Activated naive CD8-positive, alpha-beta T cell (primary cell): ENCODE measurements at regions not wholly inside any gene's neighbourhood (a gene's known extent, or its start where the extent isn't known, plus 50 kb on each side); places are given as distances from the start of the nearest gene placed in this dataset.
"Not testable (repeated sequence)": the region's sequence is repeated elsewhere in the genome, so short reads cannot be mapped to it uniquely, and the experiment has no call there.

Experiments used
- H3K27ac Mint-ChIP-seq: one replicate; pipeline ENCODE4 v1.8.0; 2021; ENCODE audit warnings: mixed read lengths
- H3K27me3 Mint-ChIP-seq: one replicate; pipeline ENCODE4 v1.8.0; 2021; ENCODE audit warnings: mixed read lengths
- H3K36me3 Mint-ChIP-seq: one replicate; pipeline ENCODE4 v1.8.0; 2021; ENCODE audit warnings: mixed read lengths
- H3K4me1 Mint-ChIP-seq: one replicate; pipeline ENCODE4 v1.8.0; 2021; ENCODE audit warnings: low read depth, mixed read lengths
- H3K4me3 Mint-ChIP-seq: one replicate; pipeline ENCODE4 v1.8.0; 2021; ENCODE audit warnings: mild to moderate bottlenecking, mixed read lengths
- H3K9me3 Mint-ChIP-seq: one replicate; pipeline ENCODE4 v1.8.0; 2021; ENCODE audit warnings: low read depth, mixed read lengths

- Mint-ChIP-seq H3K27ac (no peak overlapping the region), H3K9me3 (peaks cover 10% of the 10 kb centered on the region), H3K27me3 (peaks cover 2% of the 10 kb centered on the region), H3K4me1 (no peaks in the 10 kb centered on the region), H3K36me3 (no peaks in the 10 kb centered on the region), H3K4me3 (no peak overlapping the region)
These were observed 816.4 kb upstream of the FBXO33 start for GRCh38 chr14:40248671-40249070.

DNA sequence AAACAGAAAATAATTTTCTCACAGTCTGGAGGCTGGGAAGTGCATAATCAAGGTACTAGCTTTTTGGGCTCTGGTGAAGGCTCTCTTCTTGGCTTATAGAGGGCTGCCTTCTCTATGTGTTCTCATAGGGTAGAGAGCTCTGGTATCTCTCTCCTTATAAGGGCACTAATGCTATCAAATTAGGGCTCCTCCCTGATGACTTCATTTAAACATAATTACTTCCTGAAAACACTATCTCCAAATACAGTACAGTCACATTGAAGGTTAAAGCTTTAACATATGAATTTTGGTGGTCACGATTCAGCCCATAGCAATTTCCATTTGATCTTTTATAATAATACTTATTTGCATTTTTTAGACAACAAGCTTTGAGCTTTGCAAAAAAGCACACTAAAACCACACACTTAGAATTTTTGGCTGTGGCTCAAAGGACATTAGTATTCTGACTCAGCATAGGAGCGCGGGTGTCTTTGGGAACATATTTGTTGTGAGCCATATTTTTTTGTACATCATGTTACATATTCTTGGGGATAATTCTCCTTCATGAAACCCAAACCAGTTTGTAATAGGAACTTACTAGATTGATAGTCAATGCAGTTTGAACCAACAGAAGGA, 808.1 kb upstream of the FBXO33 start:
- Mint-ChIP-seq H3K4me3 (no peak overlapping the region), H3K36me3 (peaks cover 3% of the 10 kb centered on the region), H3K9me3 (peaks cover 8% of the 10 kb centered on the region), H3K4me1 (no peaks in the 10 kb centered on the region), H3K27ac (no peak overlapping the region), H3K27me3 (peaks cover 2% of the 10 kb centered on the region)

- no peak overlapping the region for H3K4me3 Mint-ChIP-seq
- peaks cover 5% of the 10 kb centered on the region for H3K36me3 Mint-ChIP-seq
- H3K27ac Mint-ChIP-seq: no peak overlapping the region
- no peaks in the 10 kb centered on the region for H3K4me1 Mint-ChIP-seq
- no peaks in the 10 kb centered on the region for H3K27me3 Mint-ChIP-seq
- H3K9me3 Mint-ChIP-seq: peaks cover 16% of the 10 kb centered on the region
These were observed 800.1 kb upstream of the FBXO33 start for GRCh38 chr14:40232302-40232701.

- no peak overlapping the region for H3K4me3 Mint-ChIP-seq
- H3K27me3 Mint-ChIP-seq: no peaks in the 10 kb centered on the region
- H3K27ac Mint-ChIP-seq: no peak overlapping the region
- peaks cover 11% of the 10 kb centered on the region for H3K9me3 Mint-ChIP-seq
- peaks cover 3% of the 10 kb centered on the region for H3K36me3 Mint-ChIP-seq
- no peaks in the 10 kb centered on the region for H3K4me1 Mint-ChIP-seq
These were observed 797.4 kb upstream of the FBXO33 start for GRCh38 chr14:40229676-40230075.

- H3K4me3 Mint-ChIP-seq: no peak overlapping the region
- H3K27me3 Mint-ChIP-seq: no peaks in the 10 kb centered on the region
- peaks cover 10% of the 10 kb centered on the region for H3K9me3 Mint-ChIP-seq
- no peaks in the 10 kb centered on the region for H3K4me1 Mint-ChIP-seq
- H3K36me3 Mint-ChIP-seq: no peaks in the 10 kb centered on the region
- H3K27ac Mint-ChIP-seq: no peak overlapping the region
These were observed 790.8 kb upstream of the FBXO33 start for GRCh38 chr14:40222996-40223395.

DNA sequence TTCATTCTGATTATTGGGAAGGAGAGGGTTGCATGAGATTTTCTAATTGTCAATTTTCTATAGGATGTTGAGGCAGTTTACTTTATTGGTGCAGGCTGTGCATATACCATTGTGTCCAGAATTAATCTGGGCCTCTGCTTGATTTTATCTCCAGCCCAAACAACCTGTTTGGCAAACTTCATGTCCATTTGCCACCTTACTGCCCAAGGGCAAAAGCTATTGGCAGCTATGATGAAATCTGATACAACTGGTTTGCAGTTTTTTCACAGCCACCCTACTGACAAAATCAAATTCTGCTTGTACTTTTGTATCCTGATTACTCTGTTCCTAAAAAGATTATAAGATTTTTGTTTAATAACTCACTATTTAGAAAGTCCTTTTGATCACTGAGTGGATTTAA, 789.2 kb upstream of the FBXO33 start:
- H3K4me1 Mint-ChIP-seq: no peaks in the 10 kb centered on the region
- no peak overlapping the region for H3K27ac Mint-ChIP-seq
- no peak overlapping the region for H3K4me3 Mint-ChIP-seq
- no peaks in the 10 kb centered on the region for H3K27me3 Mint-ChIP-seq
- H3K9me3 Mint-ChIP-seq: peaks cover 3% of the 10 kb centered on the region
- H3K36me3 Mint-ChIP-seq: no peaks in the 10 kb centered on the region

DNA sequence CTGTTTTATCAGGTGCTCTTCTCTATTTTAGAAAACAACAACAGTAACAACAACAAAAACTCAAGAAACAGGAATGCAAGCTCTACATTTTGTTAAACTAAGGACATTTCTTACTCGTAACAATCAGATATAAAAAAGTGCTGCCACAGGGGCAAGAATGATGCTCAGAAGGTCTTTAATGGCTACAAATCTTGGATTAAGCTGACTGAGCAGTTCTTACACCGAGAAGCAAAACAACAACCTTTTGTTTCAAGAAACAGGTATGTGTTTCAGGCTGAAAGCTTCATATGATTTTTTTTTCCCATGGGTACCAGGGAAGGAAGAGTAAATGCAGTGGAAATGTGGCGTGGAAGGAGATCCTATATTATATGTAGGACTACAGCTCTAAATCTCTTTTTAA, 786.8 kb upstream of the FBXO33 start:
- Mint-ChIP-seq H3K4me1 (no peaks in the 10 kb centered on the region), H3K4me3 (no peak overlapping the region), H3K27ac (no peak overlapping the region), H3K27me3 (no peaks in the 10 kb centered on the region), H3K9me3 (no peaks in the 10 kb centered on the region), H3K36me3 (no peaks in the 10 kb centered on the region)

DNA sequence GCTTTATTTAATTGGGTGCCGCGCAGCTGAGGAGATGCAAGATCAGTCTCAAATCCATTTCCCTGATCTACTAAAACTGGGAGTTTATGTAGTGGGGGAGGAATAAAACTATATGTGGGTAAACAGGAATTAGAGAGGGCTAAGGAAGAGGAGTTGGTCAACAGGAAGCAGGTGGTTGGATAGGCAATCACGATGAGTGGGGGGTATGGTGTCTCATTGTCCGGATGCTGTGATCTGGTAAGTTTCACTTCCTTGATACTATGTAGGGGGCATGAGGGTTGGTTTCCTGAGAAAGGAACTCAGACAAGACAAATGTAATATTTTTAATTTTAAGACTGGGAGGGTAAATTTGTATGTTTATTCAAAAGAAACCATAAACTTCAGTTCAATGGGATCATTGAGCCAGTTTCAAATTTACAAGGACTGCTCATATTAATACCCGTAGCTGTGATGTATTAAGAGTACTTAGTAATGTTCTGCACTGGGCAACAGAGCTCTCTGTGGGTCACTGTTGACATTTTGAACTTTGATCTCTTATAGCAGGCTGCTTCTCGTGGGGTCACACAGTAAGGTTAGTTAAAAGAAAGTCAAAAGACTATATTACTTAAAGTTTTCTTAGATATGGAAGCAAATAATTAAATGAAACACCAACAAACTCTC, 786.2 kb upstream of the FBXO33 start:
- no peaks in the 10 kb centered on the region for H3K9me3 Mint-ChIP-seq
- H3K27me3 Mint-ChIP-seq: no peaks in the 10 kb centered on the region
- H3K27ac Mint-ChIP-seq: no peak overlapping the region
- no peaks in the 10 kb centered on the region for H3K36me3 Mint-ChIP-seq
- no peaks in the 10 kb centered on the region for H3K4me1 Mint-ChIP-seq
- no peak overlapping the region for H3K4me3 Mint-ChIP-seq

DNA sequence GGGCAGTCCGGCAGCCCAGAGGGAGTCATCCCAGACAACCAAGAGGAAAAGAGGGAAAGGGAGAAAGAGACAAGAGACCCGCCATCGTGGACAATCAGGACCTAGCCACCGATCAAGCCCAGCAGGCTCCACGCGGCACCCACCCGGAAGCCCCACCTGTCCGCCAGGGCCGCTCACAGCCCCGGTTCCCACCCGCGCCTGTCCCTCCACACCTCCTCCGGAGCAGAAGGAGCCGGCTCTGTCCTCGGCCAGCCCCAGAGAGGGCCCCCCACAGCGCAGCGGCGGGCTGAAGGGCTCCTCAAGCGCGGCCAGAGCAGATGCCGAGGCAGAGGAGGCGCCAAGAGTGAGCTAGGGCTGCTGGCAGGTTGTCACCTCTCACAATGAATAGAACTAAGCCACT, 784.7 kb upstream of the FBXO33 start:
- Mint-ChIP-seq H3K27ac (no peak overlapping the region), H3K4me1 (no peaks in the 10 kb centered on the region), H3K4me3 (no peak overlapping the region), H3K27me3 (no peaks in the 10 kb centered on the region), H3K9me3 (no peaks in the 10 kb centered on the region), H3K36me3 (no peaks in the 10 kb centered on the region)

- H3K9me3 Mint-ChIP-seq, H3K27ac Mint-ChIP-seq, H3K27me3 Mint-ChIP-seq, H3K4me3 Mint-ChIP-seq, H3K36me3 Mint-ChIP-seq, H3K4me1 Mint-ChIP-seq: not testable (repeated sequence)
These were observed 784.2 kb upstream of the FBXO33 start for GRCh38 chr14:40216408-40216807.

- Mint-ChIP-seq H3K36me3 (no peaks in the 10 kb centered on the region), H3K4me3 (no peak overlapping the region), H3K27ac (no peak overlapping the region), H3K4me1 (no peaks in the 10 kb centered on the region), H3K27me3 (no peaks in the 10 kb centered on the region), H3K9me3 (peaks cover 6% of the 10 kb centered on the region)
These were observed 781.5 kb upstream of the FBXO33 start for GRCh38 chr14:40213701-40214100.

- Mint-ChIP-seq H3K4me3 (no peak overlapping the region), H3K36me3 (peaks cover 2% of the 10 kb centered on the region), H3K4me1 (no peaks in the 10 kb centered on the region), H3K9me3 (peaks cover 12% of the 10 kb centered on the region), H3K27ac (no peak overlapping the region), H3K27me3 (no peaks in the 10 kb centered on the region)
These were observed 772.4 kb upstream of the FBXO33 start for GRCh38 chr14:40204441-40205175.

GRCh38 chr14:40199101-40199500, 766.9 kb upstream of the FBXO33 start:
- no peaks in the 10 kb centered on the region for H3K4me1 Mint-ChIP-seq
- no peak overlapping the region for H3K4me3 Mint-ChIP-seq
- no peaks in the 10 kb centered on the region for H3K27me3 Mint-ChIP-seq
- H3K27ac Mint-ChIP-seq: no peak overlapping the region
- peaks cover 3% of the 10 kb centered on the region for H3K9me3 Mint-ChIP-seq
- H3K36me3 Mint-ChIP-seq: no peaks in the 10 kb centered on the region

DNA sequence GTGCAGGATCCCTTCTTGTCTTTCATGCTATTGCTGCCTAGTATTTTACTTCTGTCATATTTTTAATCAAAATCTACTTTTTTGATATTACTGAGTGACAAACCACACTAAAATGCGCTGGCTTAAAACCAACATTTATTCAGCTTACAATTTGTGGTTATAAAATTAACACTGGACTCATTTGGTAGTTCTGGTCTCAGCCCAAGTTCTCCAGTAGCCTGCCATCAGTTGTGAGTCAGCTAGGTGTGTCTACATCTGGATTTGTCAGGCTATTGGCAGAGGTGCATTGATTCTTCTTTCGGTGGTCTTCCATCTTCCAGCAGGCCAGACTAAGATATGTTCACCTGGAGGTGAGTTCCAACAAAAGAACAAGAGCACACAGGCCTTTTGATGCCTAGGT, 765.1 kb upstream of the FBXO33 start:
- Mint-ChIP-seq H3K9me3 (peaks cover 3% of the 10 kb centered on the region), H3K27me3 (no peaks in the 10 kb centered on the region)

GRCh38 chr14:40188006-40188405, 755.8 kb upstream of the FBXO33 start:
- Mint-ChIP-seq H3K27ac (no peak overlapping the region), H3K36me3 (no peaks in the 10 kb centered on the region), H3K27me3 (no peaks in the 10 kb centered on the region), H3K4me3 (no peak overlapping the region), H3K9me3 (peaks cover 10% of the 10 kb centered on the region), H3K4me1 (no peaks in the 10 kb centered on the region)

More for the DNA sequence above, 765.1 kb upstream of the FBXO33 start:
- H3K4me1 Mint-ChIP-seq: no peaks in the 10 kb centered on the region
- H3K4me3 Mint-ChIP-seq: no peak overlapping the region
- no peak overlapping the region for H3K27ac Mint-ChIP-seq
- no peaks in the 10 kb centered on the region for H3K36me3 Mint-ChIP-seq
